Loucy (cell line): ENCODE measurements at regions not wholly inside any gene's neighbourhood (a gene's known extent, or its start where the extent isn't known, plus 50 kb on each side); places are given as distances from the start of the nearest gene placed in this dataset.

Source experiments
- H2AFZ ChIP-seq: fragments of 200-600 bp; sonication (generic); 2 replicates; pipeline ENCODE4 v1.6.0; 2016; ENCODE audit warnings: antibody characterized with exemption, mild to moderate bottlenecking, low read length, moderate library complexity
- H3F3A ChIP-seq: fragments of 200-600 bp; 2 replicates; pipeline ENCODE4 v1.6.0; 2016; ENCODE audit warnings: antibody characterized with exemption, low read depth, mild to moderate bottlenecking
- H3K27me3 ChIP-seq: fragments of 200-600 bp; sonication (generic); 2 replicates; pipeline ENCODE4 v1.6.1; 2014; ENCODE audit warnings: low read length, mild to moderate bottlenecking; ENCODE audit not compliant: insufficient read depth, poor library complexity, severe bottlenecking
- H3K36me3 ChIP-seq: fragments of 200-600 bp; sonication (generic); 2 replicates; pipeline ENCODE4 v1.6.1; 2016; ENCODE audit warnings: low read length; ENCODE audit not compliant: insufficient read depth
- H3K4me1 ChIP-seq: fragments of 200-600 bp; sonication (generic); 2 replicates; pipeline ENCODE4 v1.5.1; 2014; ENCODE audit warnings: low read length, mild to moderate bottlenecking; ENCODE audit not compliant: insufficient read depth, poor library complexity, severe bottlenecking
- H3K4me2 ChIP-seq: fragments of 200-600 bp; sonication (generic); 2 replicates; pipeline ENCODE4 v1.6.0; 2014; ENCODE audit warnings: antibody characterized with exemption, low read length, low read depth, mild to moderate bottlenecking; ENCODE audit not compliant: poor library complexity, severe bottlenecking
- H3K4me3 ChIP-seq: fragments of 200-600 bp; sonication (generic); 2 replicates; pipeline ENCODE4 v1.5.1; 2014; ENCODE audit warnings: low read length, mild to moderate bottlenecking, mixed read lengths; ENCODE audit not compliant: poor library complexity, severe bottlenecking
- H3K79me2 ChIP-seq: fragments of 200-600 bp; sonication (generic); 2 replicates; pipeline ENCODE4 v1.6.1; 2014; ENCODE audit warnings: low read length; ENCODE audit not compliant: insufficient read depth
- H3K9ac ChIP-seq: fragments of 200-600 bp; sonication (generic); 2 replicates; pipeline ENCODE4 v1.6.0; 2014; ENCODE audit warnings: mild to moderate bottlenecking, low read depth, low read length, moderate library complexity; ENCODE audit not compliant: poor library complexity, severe bottlenecking
- H3K9me2 ChIP-seq: fragments of 200-600 bp; sonication (generic); replicated peaks from 2 replicates; pipeline ENCODE4 v1.6.1; 2016; ENCODE audit warnings: low read depth, low read length, mixed read lengths
- H3K9me3 ChIP-seq: fragments of 200-600 bp; sonication (generic); 2 replicates; pipeline ENCODE4 v1.6.1; 2014; ENCODE audit warnings: mild to moderate bottlenecking, antibody characterized with exemption, low read length, low read depth; ENCODE audit not compliant: insufficient read depth
- H4K20me1 ChIP-seq: fragments of 200-600 bp; sonication (generic); 2 replicates; pipeline ENCODE4 v1.6.0; 2014; ENCODE audit warnings: antibody characterized with exemption, low read length, mild to moderate bottlenecking; ENCODE audit not compliant: insufficient read depth, poor library complexity, severe bottlenecking
- EZH2phosphoT487 ChIP-seq: fragments of 200-600 bp; IDR thresholded peaks from 2 replicates; pipeline ENCODE4 v1.6.1; 2018; ENCODE audit warnings: antibody characterized with exemption, mild to moderate bottlenecking, moderate library complexity, borderline replicate concordance
- TF ChIP-seq, protein P1 (sequence below): fragments of 200-600 bp; sonication (generic); conservative IDR thresholded peaks from 2 replicates; pipeline ENCODE4 v1.5.1; 2014; ENCODE audit warnings: mild to moderate bottlenecking, antibody characterized with exemption, low read length

DNA sequence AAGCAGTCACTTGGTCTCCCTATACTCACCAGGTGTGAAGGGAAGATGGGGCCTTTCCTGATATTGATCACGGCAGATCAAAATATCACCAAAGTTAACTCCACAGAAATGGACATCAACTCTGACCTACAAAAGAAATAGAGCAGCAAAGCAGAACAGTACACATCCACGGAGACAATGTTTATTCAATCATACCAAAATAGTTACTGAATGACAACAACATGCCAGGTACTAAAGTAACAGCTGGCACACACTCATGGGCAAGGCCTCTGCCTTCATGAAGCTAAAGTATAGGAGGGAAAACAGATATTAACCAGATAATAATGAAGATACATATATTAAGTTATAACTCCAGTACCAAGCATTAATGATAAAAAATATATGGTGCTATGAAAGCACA is 59.2 kb upstream of the RASAL2 start:
- no peaks in the 10 kb centered on the region for H3K79me2 ChIP-seq
- no peak overlapping the region for H3K4me2 ChIP-seq
- H3K27me3 ChIP-seq = no peaks in the 10 kb centered on the region
- H4K20me1 ChIP-seq = no peaks in the 10 kb centered on the region
- no peak overlapping the region for H3K9ac ChIP-seq
- H3K4me3 ChIP-seq = no peak overlapping the region
- no peaks in the 10 kb centered on the region for H3K9me3 ChIP-seq
- TF ChIP-seq, protein P1, sequence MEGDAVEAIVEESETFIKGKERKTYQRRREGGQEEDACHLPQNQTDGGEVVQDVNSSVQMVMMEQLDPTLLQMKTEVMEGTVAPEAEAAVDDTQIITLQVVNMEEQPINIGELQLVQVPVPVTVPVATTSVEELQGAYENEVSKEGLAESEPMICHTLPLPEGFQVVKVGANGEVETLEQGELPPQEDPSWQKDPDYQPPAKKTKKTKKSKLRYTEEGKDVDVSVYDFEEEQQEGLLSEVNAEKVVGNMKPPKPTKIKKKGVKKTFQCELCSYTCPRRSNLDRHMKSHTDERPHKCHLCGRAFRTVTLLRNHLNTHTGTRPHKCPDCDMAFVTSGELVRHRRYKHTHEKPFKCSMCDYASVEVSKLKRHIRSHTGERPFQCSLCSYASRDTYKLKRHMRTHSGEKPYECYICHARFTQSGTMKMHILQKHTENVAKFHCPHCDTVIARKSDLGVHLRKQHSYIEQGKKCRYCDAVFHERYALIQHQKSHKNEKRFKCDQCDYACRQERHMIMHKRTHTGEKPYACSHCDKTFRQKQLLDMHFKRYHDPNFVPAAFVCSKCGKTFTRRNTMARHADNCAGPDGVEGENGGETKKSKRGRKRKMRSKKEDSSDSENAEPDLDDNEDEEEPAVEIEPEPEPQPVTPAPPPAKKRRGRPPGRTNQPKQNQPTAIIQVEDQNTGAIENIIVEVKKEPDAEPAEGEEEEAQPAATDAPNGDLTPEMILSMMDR = no peak
- TF ChIP-seq EZH2phosphoT487 = no peak
- no peak overlapping the region for H2AFZ ChIP-seq
- no peaks in the 10 kb centered on the region for H3F3A ChIP-seq
- H3K36me3 ChIP-seq = no peaks in the 10 kb centered on the region
- H3K9me2 ChIP-seq = no peaks in the 10 kb centered on the region
- H3K4me1 ChIP-seq = no peaks in the 10 kb centered on the region

DNA sequence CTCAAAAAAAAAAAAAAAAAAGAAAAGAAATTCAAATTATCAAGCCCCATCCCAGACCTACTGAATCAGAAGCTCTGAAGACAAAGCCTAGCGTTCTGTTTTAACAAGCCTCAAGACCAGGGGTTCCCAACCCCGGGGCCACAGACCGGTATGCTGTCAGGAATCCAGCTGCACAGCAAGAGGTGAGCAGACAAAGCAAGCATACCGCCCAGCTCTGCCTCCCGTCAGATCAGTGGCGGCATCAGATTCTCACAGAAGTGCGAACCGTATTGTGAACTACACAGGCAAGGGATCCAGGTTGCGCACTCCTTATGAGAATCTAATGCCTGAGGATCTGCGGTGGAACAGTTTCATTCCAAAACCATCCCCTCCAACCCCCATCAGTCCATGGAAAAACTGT is 57.8 kb upstream of the RASAL2 start:
- no peak overlapping the region for H3K9ac ChIP-seq
- no peaks in the 10 kb centered on the region for H3F3A ChIP-seq
- H2AFZ ChIP-seq = no peak overlapping the region

DNA sequence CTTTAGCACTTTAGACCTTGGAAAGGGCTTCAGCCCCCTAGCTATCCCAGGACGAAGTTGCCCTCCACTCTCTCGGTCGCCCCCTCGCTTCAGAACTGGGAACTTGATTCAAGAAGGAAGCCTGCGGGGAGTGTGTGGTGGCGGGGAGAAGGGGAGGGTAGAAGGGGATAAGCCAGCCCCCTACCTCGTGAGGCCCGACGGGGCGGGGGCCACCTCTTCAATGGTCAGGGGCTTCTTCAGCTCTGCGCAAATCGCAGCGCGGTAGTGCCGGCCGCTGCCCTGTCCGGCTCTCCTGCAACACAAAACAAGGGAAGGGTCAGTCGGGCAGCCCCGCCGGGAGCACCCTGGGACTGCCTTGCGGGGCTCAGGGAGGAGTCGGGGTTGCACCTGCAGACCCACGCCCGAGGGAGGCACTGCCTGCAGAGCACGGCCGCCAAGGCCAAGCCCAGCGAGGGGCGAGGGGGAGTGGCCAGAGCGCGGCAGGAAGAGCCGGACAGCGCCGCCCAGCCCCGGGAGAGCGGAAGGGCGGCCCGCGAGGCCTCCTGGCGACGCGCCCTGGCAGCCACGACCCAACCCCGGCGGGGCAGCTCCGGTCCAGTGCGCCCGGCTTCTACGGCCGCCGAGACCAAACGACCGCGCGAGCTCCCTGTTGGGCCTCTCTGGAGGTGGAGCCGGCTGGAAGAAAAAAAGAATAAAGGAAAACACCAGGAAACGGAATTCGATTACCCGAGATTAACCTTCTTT is 56.2 kb upstream of the RASAL2 start:
- no peak overlapping the region for H2AFZ ChIP-seq
- H3K9me3 ChIP-seq = no peaks in the 10 kb centered on the region
- no peak overlapping the region for H3K4me3 ChIP-seq
- H3K4me2 ChIP-seq = no peak overlapping the region
- TF ChIP-seq, protein P1 = no peak
- no peak for TF ChIP-seq EZH2phosphoT487
- no peaks in the 10 kb centered on the region for H3K36me3 ChIP-seq
- H4K20me1 ChIP-seq = no peaks in the 10 kb centered on the region
- H3F3A ChIP-seq = no peaks in the 10 kb centered on the region
- H3K79me2 ChIP-seq = no peaks in the 10 kb centered on the region
- H3K9ac ChIP-seq = no peak overlapping the region
- no peaks in the 10 kb centered on the region for H3K4me1 ChIP-seq
- no peaks in the 10 kb centered on the region for H3K9me2 ChIP-seq
- H3K27me3 ChIP-seq = no peaks in the 10 kb centered on the region

More for the DNA sequence above, 57.8 kb upstream of the RASAL2 start:
- Histone ChIP-seq H3K9me3 (no peaks in the 10 kb centered on the region), H3K4me2 (no peak overlapping the region), H3K4me1 (no peaks in the 10 kb centered on the region), H3K4me3 (no peak overlapping the region), H3K79me2 (no peaks in the 10 kb centered on the region), H3K27me3 (no peaks in the 10 kb centered on the region), H3K9me2 (no peaks in the 10 kb centered on the region), H3K36me3 (no peaks in the 10 kb centered on the region), H4K20me1 (no peaks in the 10 kb centered on the region)
- TF ChIP-seq EZH2phosphoT487 = no peak
- TF ChIP-seq, protein P1 = no peak
